GM21717 (cell line): ENCODE measurements at regions not wholly inside any gene's neighbourhood (a gene's known extent, or its start where the extent isn't known, plus 50 kb on each side); places are given as distances from the start of the nearest gene placed in this dataset.

Experiments
- ATAC-seq: cut with Tn5 transposase; IDR thresholded peaks from one replicate; pipeline ENCODE4 v1.9.1; 2021; ENCODE audit warnings: mild to moderate bottlenecking, moderate library complexity; ENCODE audit not compliant: unreplicated experiment

DNA sequence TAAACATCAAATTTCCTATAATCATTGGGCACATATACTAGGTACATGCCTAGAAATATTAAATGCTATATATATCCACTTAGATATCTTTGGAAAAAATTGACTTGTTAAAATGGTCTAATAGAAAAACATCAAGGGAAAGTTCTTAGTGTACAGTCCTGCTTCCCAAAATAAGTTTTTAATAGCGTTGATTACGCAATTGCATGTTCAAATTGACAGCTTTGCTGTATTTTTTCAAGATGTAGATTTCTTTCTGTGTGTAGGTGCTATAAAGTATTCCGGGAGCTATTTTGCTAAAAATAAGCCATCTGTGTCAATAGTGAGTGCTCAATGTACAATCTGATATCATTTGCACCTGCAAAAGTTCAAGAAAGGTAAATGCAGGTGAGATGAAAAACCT is 463.9 kb upstream of the ATP2B1 start:
- no peak for ATAC-seq

- no peak for ATAC-seq
Measured at GRCh38 chr12:90170740-90171139, 462.1 kb upstream of the ATP2B1 start.

DNA sequence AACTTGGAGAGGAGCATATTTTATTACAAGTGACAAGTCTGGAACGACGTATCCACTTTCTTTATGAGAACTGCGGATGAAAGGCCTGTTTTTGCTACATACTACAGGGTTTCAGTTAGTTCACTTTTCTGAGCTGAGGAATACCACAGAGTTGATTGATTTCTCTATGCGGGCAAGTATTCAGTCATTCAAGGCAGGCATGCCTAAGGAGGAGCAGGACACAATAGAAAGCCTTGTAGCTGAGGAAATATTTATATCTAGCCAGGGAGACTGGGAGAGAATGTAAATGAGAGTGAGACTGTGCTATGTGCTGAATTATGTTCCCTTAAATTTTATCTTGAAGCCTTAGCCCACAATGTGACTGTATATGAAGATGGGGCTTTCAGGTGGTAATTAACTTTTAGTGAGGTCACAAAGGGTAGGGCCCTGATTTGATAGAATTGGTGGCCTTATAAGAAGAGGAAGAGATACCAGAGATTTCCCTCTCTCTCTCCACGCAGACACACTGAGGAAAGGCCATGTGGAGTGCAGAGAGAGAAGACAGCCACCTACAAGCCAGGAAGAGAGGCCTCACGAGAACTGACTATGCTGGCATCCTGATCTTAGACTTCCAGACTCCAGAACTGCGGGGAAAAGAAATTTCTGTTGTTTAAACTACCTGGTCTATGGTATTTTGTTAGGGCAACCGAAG is 459.0 kb upstream of the ATP2B1 start:
- no peak for ATAC-seq

DNA sequence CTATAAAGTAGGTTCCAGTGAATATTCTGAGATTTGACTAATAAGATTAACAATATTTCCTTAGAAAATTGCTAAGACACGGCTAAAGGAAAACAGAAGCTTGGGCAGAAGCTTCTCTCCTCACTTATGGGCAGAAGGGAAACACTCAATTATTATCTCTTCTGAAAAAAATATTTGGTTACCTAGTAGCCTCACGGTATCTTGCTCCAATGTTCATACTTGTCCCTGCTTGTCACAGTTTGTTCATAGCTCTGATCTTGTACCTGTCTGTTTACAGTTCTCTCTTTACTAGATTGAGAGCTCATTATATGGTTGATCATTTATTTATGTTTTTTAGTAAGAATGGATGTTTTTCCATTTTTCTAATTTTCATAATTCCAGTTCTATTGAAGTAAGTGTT is 458.0 kb upstream of the ATP2B1 start:
- no peak for ATAC-seq

- ATAC-seq, result no peak
Measured at GRCh38 chr12:90166012-90166411, 457.4 kb upstream of the ATP2B1 start.

DNA sequence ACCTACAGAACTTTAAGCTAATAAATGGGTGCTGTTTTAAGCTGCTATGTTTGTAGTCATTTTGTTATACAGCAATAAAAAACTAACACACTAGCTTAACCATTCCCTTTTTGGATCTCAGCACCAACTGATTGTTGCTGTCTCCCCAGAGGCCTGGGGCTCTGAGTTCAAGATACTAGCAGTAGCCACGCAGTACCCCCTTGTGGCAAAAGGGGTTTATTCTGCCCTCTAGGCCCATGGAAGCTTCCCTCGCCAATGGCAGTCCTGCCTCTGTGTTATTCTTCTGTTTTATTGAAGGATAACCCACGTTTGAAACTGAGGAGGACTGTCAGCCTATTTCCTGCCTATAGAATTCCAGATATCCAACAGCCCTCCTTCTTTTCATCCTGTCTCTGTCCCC is 455.3 kb upstream of the ATP2B1 start:
- ATAC-seq, result no peak

- ATAC-seq, result no peak
Measured at GRCh38 chr12:90153827-90154226, 445.2 kb upstream of the ATP2B1 start.

DNA sequence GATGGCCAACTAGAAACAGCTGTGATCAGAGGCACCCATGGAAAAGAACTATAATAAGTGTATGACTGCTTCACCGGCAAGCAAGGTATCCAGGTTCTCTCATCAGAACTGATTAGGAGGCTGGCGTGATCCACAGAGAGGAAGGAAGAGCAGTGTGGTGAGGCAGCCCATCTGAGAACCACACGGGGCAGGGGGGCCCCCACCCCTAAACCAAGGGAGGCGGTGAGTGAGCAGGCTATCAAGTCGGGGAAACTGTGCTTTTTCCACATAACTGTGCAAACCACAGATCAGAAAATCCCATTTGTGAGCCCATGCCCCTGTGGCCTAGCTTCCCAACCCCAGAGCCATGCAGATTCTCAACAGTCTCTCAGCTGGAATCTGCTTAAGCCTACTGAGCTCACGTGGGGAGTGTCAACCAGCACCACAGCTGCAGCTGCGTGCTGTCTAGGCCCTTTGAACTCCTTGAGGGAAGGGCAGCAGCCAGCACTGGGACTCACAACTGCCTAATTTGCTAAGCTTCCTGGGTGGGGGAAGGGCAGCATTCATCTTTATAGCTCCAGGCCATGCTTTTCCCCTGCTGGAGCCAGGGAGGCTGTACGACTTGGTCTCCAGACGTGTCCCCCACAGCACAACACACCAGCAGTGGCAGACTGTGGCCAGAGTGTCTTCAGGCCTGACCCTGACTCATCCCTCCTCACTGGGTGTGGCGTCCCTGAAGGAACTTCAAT is 444.4 kb upstream of the ATP2B1 start:
- no peak for ATAC-seq

- no peak for ATAC-seq
Measured at GRCh38 chr12:90151491-90152015, 442.9 kb upstream of the ATP2B1 start.

DNA sequence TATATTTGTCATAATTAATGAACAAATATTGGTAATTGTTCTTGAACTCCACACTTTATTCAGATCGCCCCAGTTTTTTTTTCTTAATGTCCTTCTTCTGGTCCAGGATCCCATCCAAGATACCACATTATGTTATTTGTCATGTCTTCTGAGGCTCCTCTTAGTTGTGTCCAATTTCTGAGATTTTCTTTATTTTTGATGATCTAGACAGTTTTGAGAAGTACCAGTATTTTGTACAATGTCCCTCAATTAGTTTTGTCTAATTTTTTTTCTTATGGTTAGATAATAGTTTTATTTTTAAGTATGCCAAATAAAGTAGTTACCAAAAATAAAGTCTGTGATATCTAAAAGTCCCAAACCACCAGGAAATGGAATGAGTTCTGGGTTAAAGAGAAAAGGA is 440.8 kb upstream of the ATP2B1 start:
- no peak for ATAC-seq

DNA sequence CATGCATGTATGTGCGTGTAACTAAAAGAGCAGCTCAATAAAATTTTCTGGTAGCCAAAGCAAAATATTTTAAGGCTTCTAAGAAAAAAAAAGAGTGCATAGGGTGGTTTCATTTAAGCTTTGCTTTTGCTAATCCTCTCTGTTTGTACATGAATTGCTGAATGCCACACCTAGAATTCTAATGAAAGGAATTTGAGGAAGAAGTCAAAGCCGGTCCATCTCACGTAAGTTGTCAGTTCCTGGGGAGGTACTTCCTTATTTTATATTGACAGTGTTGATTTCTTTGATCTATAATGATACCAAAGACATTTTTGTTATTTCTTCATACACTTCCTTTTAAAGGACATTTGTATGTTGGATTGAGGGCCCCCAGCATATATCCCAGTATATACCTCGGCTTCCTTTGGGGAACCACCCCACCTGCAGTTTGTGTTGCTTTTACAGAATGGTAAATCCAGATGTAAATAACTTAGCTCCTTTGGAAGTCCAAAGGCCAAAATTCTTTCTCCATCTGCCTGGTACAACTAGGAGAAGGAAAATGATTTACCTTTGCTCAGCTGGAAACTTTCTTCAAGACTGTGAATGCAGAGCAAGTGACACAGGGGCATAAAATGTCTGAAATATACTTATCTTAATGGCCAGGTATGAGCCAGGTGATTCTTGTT is 420.9 kb upstream of the ATP2B1 start:
- no peak for ATAC-seq

DNA sequence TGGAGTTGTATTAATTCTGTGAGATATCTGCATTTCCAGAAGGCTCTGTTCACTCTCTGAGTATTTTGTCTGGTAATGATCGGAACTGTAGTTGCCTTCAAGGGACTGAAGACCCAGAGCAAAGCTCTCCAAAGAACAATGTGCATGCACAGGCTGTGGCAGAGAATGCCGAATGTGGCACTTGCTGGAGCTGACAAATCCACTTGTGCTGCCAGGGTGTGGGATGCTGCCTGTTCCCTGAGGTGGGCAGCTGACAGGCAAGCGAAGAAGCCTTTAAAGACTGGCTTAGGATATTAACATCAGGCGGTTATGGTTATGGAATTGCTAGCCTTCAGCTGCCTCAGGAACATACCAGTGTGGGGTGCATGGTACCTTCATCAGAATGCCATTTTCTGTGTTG is 419.9 kb upstream of the ATP2B1 start:
- no peak for ATAC-seq

DNA sequence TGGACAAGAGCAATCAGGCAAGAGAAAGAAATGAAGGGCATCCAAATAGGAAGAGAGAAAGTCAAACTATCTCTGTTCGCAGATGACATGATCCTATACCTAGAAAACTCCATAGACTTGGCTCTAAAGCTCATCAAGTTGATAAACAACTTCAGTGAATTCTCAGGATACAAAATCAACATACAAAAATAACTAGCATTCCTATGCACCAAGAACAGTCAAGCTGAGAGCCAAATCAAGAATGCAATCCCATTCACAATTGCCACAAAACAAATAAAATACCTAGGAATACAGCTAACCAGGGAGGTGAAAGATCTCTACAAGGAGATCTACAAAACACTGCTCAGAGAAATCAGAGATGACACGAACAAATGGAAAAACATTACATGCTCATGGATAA is 417.5 kb upstream of the ATP2B1 start:
- no peak for ATAC-seq

- ATAC-seq, result no peak
Measured at GRCh38 chr12:90124914-90125313, 416.3 kb upstream of the ATP2B1 start.

DNA sequence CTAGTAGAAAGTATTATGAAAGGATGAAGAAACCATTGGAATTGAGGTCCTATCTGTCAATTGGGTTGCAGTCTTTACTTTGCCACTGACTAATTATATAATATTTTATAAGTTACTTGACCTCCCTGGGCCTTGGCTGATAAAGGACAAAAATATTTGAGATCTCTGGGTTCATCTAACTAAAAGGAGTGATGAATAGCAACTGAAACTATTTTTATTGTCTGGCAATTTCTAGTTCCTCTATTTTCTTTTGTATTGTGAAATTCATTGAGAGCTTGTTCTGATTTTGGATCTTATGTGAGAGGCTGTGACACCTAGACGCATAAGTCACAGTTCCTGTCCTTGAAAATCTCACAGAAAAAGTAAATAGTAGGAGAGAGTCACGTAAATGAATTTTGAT is 415.7 kb upstream of the ATP2B1 start:
- no peak for ATAC-seq

DNA sequence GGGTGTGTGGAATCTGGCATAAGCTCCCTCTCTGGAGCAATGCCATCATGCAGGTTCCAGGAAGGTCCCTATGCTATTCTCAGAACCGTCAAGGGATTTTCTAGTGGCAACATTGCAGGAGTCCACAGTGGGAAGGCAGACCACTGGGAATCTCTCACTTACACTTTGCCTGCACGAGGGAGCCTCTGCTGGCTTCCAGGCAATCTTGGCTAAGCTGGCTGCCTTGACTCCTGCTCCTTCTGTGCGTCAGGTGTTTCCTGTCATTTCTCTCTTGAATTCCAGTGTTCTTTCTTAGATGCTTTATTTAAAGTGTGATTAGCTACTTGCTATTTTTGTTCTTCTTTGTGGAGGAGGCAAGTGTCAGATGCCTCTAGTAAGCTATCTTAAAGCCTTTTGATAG is 414.0 kb upstream of the ATP2B1 start:
- no peak for ATAC-seq

DNA sequence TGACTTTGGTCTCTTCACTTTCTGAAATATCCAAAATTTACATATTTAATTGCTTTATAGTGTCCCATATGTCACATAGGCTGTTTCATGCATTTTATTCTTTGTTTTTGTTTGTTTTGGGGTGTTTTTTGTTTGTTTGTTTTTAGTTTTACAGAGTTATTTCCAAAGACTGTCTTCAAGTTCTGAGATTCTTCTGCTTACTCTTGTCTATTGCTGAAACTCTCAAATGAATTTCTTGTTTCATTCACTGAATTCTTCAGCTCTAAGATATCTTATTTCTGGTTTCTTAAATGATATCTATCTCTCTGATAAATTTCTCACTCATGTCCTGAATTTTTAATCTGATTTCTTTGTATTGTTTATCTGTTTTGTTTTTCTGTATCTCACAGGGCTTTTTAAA is 412.0 kb upstream of the ATP2B1 start:
- no peak for ATAC-seq

GRCh38 chr12:90112666-90113065 is 404.0 kb upstream of the ATP2B1 start:
- ATAC-seq, result no peak

DNA sequence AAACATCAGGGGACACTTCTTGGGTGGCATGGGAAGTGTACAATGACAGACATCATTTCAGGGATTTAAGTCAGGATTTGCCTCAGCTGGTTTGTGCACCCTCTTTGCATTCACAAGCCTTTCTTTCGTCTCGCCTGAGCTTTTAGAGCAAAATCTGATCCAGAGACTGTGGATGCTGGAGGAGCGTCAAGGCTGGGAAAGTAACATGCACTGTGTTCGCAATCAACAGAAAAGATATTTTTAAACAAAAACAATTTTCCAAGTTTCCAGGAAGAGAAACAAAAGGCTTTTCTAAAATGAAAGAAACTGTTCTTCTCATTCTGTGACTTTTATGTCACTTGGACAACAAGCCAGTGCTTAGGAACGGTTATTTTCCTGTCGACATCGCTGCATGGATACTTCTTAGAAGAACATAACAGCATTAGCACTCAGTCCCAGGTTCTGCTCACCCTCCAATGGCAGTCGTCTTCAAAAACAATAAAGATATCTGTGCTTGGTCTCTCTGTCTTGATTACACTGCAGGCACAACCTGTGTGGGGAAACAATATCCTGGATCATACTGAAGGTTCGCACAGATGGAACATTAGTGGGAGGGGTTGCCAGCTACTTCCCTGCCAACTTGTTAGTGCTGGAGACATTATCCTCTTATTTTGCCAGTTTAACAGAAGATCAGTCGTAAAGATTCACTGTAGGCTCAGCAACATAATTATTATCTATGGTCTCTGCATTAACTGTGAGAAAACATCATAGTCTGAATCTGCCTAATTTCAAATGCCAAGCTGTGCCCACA is 403.3 kb upstream of the ATP2B1 start:
- no peak for ATAC-seq

- ATAC-seq, result no peak
Measured at GRCh38 chr12:90106568-90106967, 397.9 kb upstream of the ATP2B1 start.

DNA sequence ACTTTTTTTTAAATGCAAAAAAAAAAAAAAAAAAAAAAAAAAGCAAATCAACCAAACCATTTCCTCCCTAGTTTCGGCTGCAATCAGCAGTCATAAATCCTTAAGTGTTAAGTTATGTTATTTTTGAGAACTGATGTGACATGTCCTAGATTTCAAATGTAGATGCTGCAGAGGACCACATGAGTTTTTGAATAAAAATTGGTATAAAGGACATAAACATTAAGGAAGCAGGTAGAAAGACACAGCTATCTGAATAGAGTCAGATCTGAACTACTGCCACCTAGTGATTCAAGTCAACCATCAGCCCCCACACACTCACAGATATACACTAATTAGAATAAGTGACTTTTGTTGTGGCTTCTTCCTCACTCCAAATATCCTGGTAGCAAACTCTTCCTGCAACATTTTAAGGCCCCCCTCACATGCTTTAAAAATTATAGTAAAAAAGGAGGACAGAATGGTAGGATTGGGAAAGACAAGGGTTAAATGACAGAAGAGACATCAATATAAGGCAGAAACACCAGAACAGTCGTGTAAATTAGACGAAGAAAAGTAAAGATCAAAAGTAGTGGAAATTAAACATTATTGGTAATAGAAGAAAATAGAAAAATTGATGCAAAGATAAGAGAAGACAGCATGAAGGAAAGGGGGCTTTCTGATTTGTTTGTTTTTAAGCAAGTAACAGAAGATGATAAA is 394.5 kb upstream of the ATP2B1 start:
- peak; percentile 82 for ATAC-seq
